ENCODE measurements at regions not wholly inside any gene's neighbourhood (a gene's known extent, or its start where the extent isn't known, plus 50 kb on each side); places are given as distances from the start of the nearest gene placed in this dataset.
A peak's percentile ranks its signal among the peaks of the same experiment; 100 is the strongest.

- no peaks in the 10 kb centered on the region for H3K9me2 ChIP-seq (ENCODE audit: insufficient read depth, low read length)
- no peak overlapping the region for H3K27ac ChIP-seq (ENCODE audit: low read depth, low read length, poor library complexity, severe bottlenecking)
- no peak for TF ChIP-seq EZH2phosphoT487 (IDR thresholded peaks at IDR 0.05; ENCODE audit: borderline replicate concordance, low read depth, low read length)
- TF ChIP-seq CTCF (conservative IDR thresholded peaks at IDR 0.05; ENCODE audit: low read length) = 0 out of 2 replicates have a peak, but pooled peaks have one; percentile 33
- CTCF ChIA-PET (ENCODE audit: unreplicated experiment) = no interaction called here
- no peaks in the 10 kb centered on the region for H3K4me1 ChIP-seq (ENCODE audit: insufficient read depth, low read length, poor library complexity, severe bottlenecking)
- intact Hi-C loops (cut with micrococcal nuclease; ENCODE audit: unreplicated experiment) = no loop called here
- H3K9me3 ChIP-seq (ENCODE audit: low read length) = no peaks in the 10 kb centered on the region
- no peak overlapping the region for H3K4me2 ChIP-seq (ENCODE audit: low read length)
- POLR2A ChIA-PET = no interaction called here
- H2AFZ ChIP-seq (ENCODE audit: low read length) = no peak overlapping the region
- H4K20me1 ChIP-seq (ENCODE audit: insufficient read depth, low read length) = no peaks in the 10 kb centered on the region
- no peaks in the 10 kb centered on the region for H3K36me3 ChIP-seq (ENCODE audit: insufficient read depth, low read length)
- BruUV-seq (replicated peaks) = no TSS peak
- DNase-seq (ENCODE audit: low spot score) = no peak
- no peak overlapping the region for H3K4me3 ChIP-seq (ENCODE audit: low read depth, low read length, poor library complexity, severe bottlenecking)
- no peaks in the 10 kb centered on the region for H3K79me2 ChIP-seq (ENCODE audit: insufficient read depth, low read depth, low read length)
Measured at GRCh38 chr5:99715921-99716320, 787.1 kb upstream of the CHD1 start.

- no peak overlapping the region for H2AFZ ChIP-seq (ENCODE audit: low read length)
- no TSS peak for BruUV-seq (replicated peaks)
- ChIA-PET POLR2A (no interaction called here), CTCF (ENCODE audit: unreplicated experiment) (no interaction called here)
- no peaks in the 10 kb centered on the region for H3K4me1 ChIP-seq (ENCODE audit: insufficient read depth, low read length, poor library complexity, severe bottlenecking)
- no peak overlapping the region for H3K4me2 ChIP-seq (ENCODE audit: low read length)
- intact Hi-C loops (cut with micrococcal nuclease; ENCODE audit: unreplicated experiment) = no loop called here
- H3K9me3 ChIP-seq (ENCODE audit: low read length) = no peaks in the 10 kb centered on the region
- DNase-seq (ENCODE audit: low spot score) = no peak
- TF ChIP-seq EZH2phosphoT487 (IDR thresholded peaks at IDR 0.05; ENCODE audit: borderline replicate concordance, low read depth, low read length) (no peak), CTCF (conservative IDR thresholded peaks at IDR 0.05; ENCODE audit: low read length) (no peak)
- no peaks in the 10 kb centered on the region for H3K36me3 ChIP-seq (ENCODE audit: insufficient read depth, low read length)
- no peaks in the 10 kb centered on the region for H3K79me2 ChIP-seq (ENCODE audit: insufficient read depth, low read depth, low read length)
- H3K27ac ChIP-seq (ENCODE audit: low read depth, low read length, poor library complexity, severe bottlenecking) = no peak overlapping the region
- no peaks in the 10 kb centered on the region for H4K20me1 ChIP-seq (ENCODE audit: insufficient read depth, low read length)
- H3K9me2 ChIP-seq (ENCODE audit: insufficient read depth, low read length) = no peaks in the 10 kb centered on the region
- H3K4me3 ChIP-seq (ENCODE audit: low read depth, low read length, poor library complexity, severe bottlenecking) = no peak overlapping the region
Measured at GRCh38 chr5:99706160-99706559, 777.4 kb upstream of the CHD1 start.

GRCh38 chr5:99702565-99702964 is 773.8 kb upstream of the CHD1 start:
- TF ChIP-seq EZH2phosphoT487 (IDR thresholded peaks at IDR 0.05; ENCODE audit: borderline replicate concordance, low read depth, low read length) (no peak), CTCF (conservative IDR thresholded peaks at IDR 0.05; ENCODE audit: low read length) (no peak)
- no peaks in the 10 kb centered on the region for H3K9me2 ChIP-seq (ENCODE audit: insufficient read depth, low read length)
- intact Hi-C loops (cut with micrococcal nuclease; ENCODE audit: unreplicated experiment) = no loop called here
- H3K79me2 ChIP-seq (ENCODE audit: insufficient read depth, low read depth, low read length) = no peaks in the 10 kb centered on the region
- H2AFZ ChIP-seq (ENCODE audit: low read length) = no peak overlapping the region
- ChIA-PET CTCF (ENCODE audit: unreplicated experiment) (no interaction called here), POLR2A (no interaction called here)
- H3K9me3 ChIP-seq (ENCODE audit: low read length) = no peaks in the 10 kb centered on the region
- no peaks in the 10 kb centered on the region for H4K20me1 ChIP-seq (ENCODE audit: insufficient read depth, low read length)
- H3K27ac ChIP-seq (ENCODE audit: low read depth, low read length, poor library complexity, severe bottlenecking) = no peak overlapping the region
- H3K36me3 ChIP-seq (ENCODE audit: insufficient read depth, low read length) = no peaks in the 10 kb centered on the region
- no TSS peak for BruUV-seq (replicated peaks)
- no peak overlapping the region for H3K4me3 ChIP-seq (ENCODE audit: low read depth, low read length, poor library complexity, severe bottlenecking)
- no peak for DNase-seq (ENCODE audit: low spot score)
- no peak overlapping the region for H3K4me2 ChIP-seq (ENCODE audit: low read length)
- H3K4me1 ChIP-seq (ENCODE audit: insufficient read depth, low read length, poor library complexity, severe bottlenecking) = no peaks in the 10 kb centered on the region
